ENCODE measurements at regions not wholly inside any gene's neighbourhood (a gene's known extent, or its start where the extent isn't known, plus 50 kb on each side); places are given as distances from the start of the nearest gene placed in this dataset.

GRCh38 chr18:73979742-73980141 is 167.9 kb downstream of the FBXO15 start:
- Histone ChIP-seq H3K4me1 (ENCODE audit: control insufficient read depth, insufficient read depth, low read depth, low read length) (no peaks in the 10 kb centered on the region), H3K23ac (ENCODE audit: low read length in 2 of 2) (no peak overlapping the region), H4K8ac (ENCODE audit: low read length) (no peak overlapping the region), H3K18ac (ENCODE audit: low read depth in 1 of 2, low read length in 2 of 2) (no peak overlapping the region), H2BK15ac (ENCODE audit: low read depth, poor library complexity, severe bottlenecking) (no peak overlapping the region), H3K27ac (ENCODE audit: low read length, poor library complexity, severe bottlenecking) (no peak overlapping the region), H2AFZ (ENCODE audit: low read depth, low read length) (no peak overlapping the region), H3K4me3 (ENCODE audit: insufficient read depth in 1 of 2, low read depth in 1 of 2, low read length in 2 of 2) (no peak overlapping the region), H3K9me3 (ENCODE audit: control insufficient read depth, low read length) (no peaks in the 10 kb centered on the region), H4K91ac (ENCODE audit: low read length) (no peak overlapping the region), H2BK12ac (ENCODE audit: low read length in 2 of 2) (no peak overlapping the region), H2BK120ac (ENCODE audit: low read depth, low read length) (no peak overlapping the region), H3K27me3 (ENCODE audit: control insufficient read depth in 1 of 2, insufficient read depth in 1 of 2, low read length in 2 of 2) (no peaks in the 10 kb centered on the region), H3K4me2 (ENCODE audit: low read length, poor library complexity, severe bottlenecking) (no peak overlapping the region), H3K9ac (ENCODE audit: low read length) (no peak overlapping the region), H3K79me1 (replicated peaks; ENCODE audit: low read length, poor library complexity, severe bottlenecking) (no peaks in the 10 kb centered on the region), H3K14ac (ENCODE audit: low read length in 2 of 2) (no peak overlapping the region), H3K4ac (ENCODE audit: low read depth in 1 of 2, low read length in 2 of 2) (no peak overlapping the region), H3K36me3 (ENCODE audit: control insufficient read depth in 1 of 2, insufficient read depth in 2 of 2, low read depth in 1 of 2, low read length in 2 of 2) (no peaks in the 10 kb centered on the region), H2AK5ac (ENCODE audit: low read length, severe bottlenecking) (no peak overlapping the region), H2BK5ac (ENCODE audit: low read depth, low read length, poor library complexity, severe bottlenecking) (no peak overlapping the region)
- 52% methylated on average over 2 of the region's 2 CpGs for WGBS
- peak; percentile 64 for DNase-seq

- peaks cover 0 to 4% of the 10 kb centered on the region in 2 experiments for H3K27me3 ChIP-seq (ENCODE audit: control insufficient read depth in 1 of 2, insufficient read depth in 1 of 2, low read length in 2 of 2)
- no peaks in the 10 kb centered on the region for H3K36me3 ChIP-seq (ENCODE audit: control insufficient read depth in 1 of 2, insufficient read depth in 2 of 2, low read depth in 1 of 2, low read length in 2 of 2)
- peak; percentile 10 for DNase-seq
- no peak overlapping the region for H3K23ac ChIP-seq (ENCODE audit: low read length in 2 of 2)
- no peak overlapping the region for H3K27ac ChIP-seq (ENCODE audit: low read length, poor library complexity, severe bottlenecking)
- H3K4me2 ChIP-seq (ENCODE audit: low read length, poor library complexity, severe bottlenecking): no peak overlapping the region
- H3K18ac ChIP-seq (ENCODE audit: low read depth in 1 of 2, low read length in 2 of 2): no peak overlapping the region
- no peak overlapping the region for H3K14ac ChIP-seq (ENCODE audit: low read length in 2 of 2)
- H2BK15ac ChIP-seq (ENCODE audit: low read depth, poor library complexity, severe bottlenecking): no peak overlapping the region
- no peak overlapping the region for H2BK5ac ChIP-seq (ENCODE audit: low read depth, low read length, poor library complexity, severe bottlenecking)
- no peak overlapping the region for H4K91ac ChIP-seq (ENCODE audit: low read length)
- H3K4me1 ChIP-seq (ENCODE audit: control insufficient read depth, insufficient read depth, low read depth, low read length): no peaks in the 10 kb centered on the region
- H3K4me3 ChIP-seq (ENCODE audit: insufficient read depth in 1 of 2, low read depth in 1 of 2, low read length in 2 of 2): no peak overlapping the region
- H2BK120ac ChIP-seq (ENCODE audit: low read depth, low read length): no peak overlapping the region
- WGBS: 43% methylated on average over 1 of the region's 3 CpGs
- no peak overlapping the region for H4K8ac ChIP-seq (ENCODE audit: low read length)
- no peak overlapping the region for H3K4ac ChIP-seq (ENCODE audit: low read depth in 1 of 2, low read length in 2 of 2)
- no peaks in the 10 kb centered on the region for H3K79me1 ChIP-seq (replicated peaks; ENCODE audit: low read length, poor library complexity, severe bottlenecking)
- no peak overlapping the region for H2AK5ac ChIP-seq (ENCODE audit: low read length, severe bottlenecking)
- H2BK12ac ChIP-seq (ENCODE audit: low read length in 2 of 2): no peak overlapping the region
- H2AFZ ChIP-seq (ENCODE audit: low read depth, low read length): no peak overlapping the region
- H3K9me3 ChIP-seq (ENCODE audit: control insufficient read depth, low read length): no peaks in the 10 kb centered on the region
- H3K9ac ChIP-seq (ENCODE audit: low read length): no peak overlapping the region
Measured at GRCh38 chr18:73976433-73976832, 171.2 kb downstream of the FBXO15 start.

DNA sequence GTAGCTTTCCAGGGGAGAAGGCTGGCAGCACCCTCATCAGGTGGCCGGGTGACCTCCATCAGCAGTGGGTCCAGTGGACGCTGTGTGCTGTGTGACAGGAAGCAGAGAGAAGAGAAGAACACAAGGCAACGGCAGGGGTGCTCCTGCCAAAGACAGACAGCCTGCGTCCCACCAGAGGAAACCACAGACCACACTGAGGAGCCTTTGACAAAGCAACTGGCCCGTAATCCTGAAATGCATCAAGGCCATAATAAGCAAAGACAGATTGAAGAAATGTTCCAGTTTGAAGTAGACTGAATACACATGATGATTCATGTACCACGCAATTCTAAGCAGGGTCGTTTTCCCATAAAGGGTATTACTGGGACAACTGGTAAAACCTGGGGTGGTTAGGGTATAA is 172.4 kb downstream of the FBXO15 start:
- H2BK120ac ChIP-seq (ENCODE audit: low read depth, low read length): no peak overlapping the region
- no peak overlapping the region for H3K9ac ChIP-seq (ENCODE audit: low read length)
- H2AFZ ChIP-seq (ENCODE audit: low read depth, low read length): no peak overlapping the region
- H3K27me3 ChIP-seq (ENCODE audit: control insufficient read depth in 1 of 2, insufficient read depth in 1 of 2, low read length in 2 of 2): peaks cover 0 to 4% of the 10 kb centered on the region in 2 experiments
- no peaks in the 10 kb centered on the region for H3K36me3 ChIP-seq (ENCODE audit: control insufficient read depth in 1 of 2, insufficient read depth in 2 of 2, low read depth in 1 of 2, low read length in 2 of 2)
- H2BK15ac ChIP-seq (ENCODE audit: low read depth, poor library complexity, severe bottlenecking): no peak overlapping the region
- no peaks in the 10 kb centered on the region for H3K79me1 ChIP-seq (replicated peaks; ENCODE audit: low read length, poor library complexity, severe bottlenecking)
- no peak overlapping the region for H2BK5ac ChIP-seq (ENCODE audit: low read depth, low read length, poor library complexity, severe bottlenecking)
- no peak overlapping the region for H3K4ac ChIP-seq (ENCODE audit: low read depth in 1 of 2, low read length in 2 of 2)
- H3K14ac ChIP-seq (ENCODE audit: low read length in 2 of 2): no peak overlapping the region
- peak overlapping the region; percentile 91 for H4K91ac ChIP-seq (ENCODE audit: low read length)
- no peaks in the 10 kb centered on the region for H3K9me3 ChIP-seq (ENCODE audit: control insufficient read depth, low read length)
- DNase-seq: peak; percentile 50
- H3K27ac ChIP-seq (ENCODE audit: low read length, poor library complexity, severe bottlenecking): no peak overlapping the region
- H2BK12ac ChIP-seq (ENCODE audit: low read length in 2 of 2): no peak overlapping the region
- peak overlapping the region; percentile 51 for H4K8ac ChIP-seq (ENCODE audit: low read length)
- H2AK5ac ChIP-seq (ENCODE audit: low read length, severe bottlenecking): no peak overlapping the region
- no peaks in the 10 kb centered on the region for H3K4me1 ChIP-seq (ENCODE audit: control insufficient read depth, insufficient read depth, low read depth, low read length)
- 55% methylated on average over 6 of the region's 7 CpGs for WGBS
- H3K4me2 ChIP-seq (ENCODE audit: low read length, poor library complexity, severe bottlenecking): no peak overlapping the region
- peak overlapping the region; percentile 26 to 88 for H3K18ac ChIP-seq (ENCODE audit: low read depth in 1 of 2, low read length in 2 of 2)
- H3K4me3 ChIP-seq (ENCODE audit: insufficient read depth in 1 of 2, low read depth in 1 of 2, low read length in 2 of 2): no peak overlapping the region
- H3K23ac ChIP-seq (ENCODE audit: low read length in 2 of 2): no peak overlapping the region

DNA sequence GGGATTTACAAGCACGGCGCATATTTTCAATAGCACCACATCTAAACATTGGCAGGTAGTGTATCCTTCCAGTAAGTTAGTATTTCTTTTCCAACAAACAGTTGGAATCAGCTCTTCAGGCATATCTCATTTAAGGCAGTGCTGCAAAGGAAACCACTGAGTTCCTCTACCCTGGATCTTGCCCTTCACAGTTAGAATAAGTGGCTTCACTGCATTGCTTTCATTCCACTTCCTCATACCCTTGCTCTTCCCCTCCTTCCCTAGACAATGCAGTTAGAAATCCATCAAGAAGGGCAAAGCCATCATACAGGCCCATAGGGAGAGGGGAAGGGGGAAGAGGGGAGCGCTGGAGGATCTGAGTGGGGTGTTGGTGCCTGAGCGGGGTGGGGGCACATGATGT is 173.7 kb downstream of the FBXO15 start:
- no peak overlapping the region for H4K8ac ChIP-seq (ENCODE audit: low read length)
- peaks cover 0 to 4% of the 10 kb centered on the region in 2 experiments for H3K27me3 ChIP-seq (ENCODE audit: control insufficient read depth in 1 of 2, insufficient read depth in 1 of 2, low read length in 2 of 2)
- no peak overlapping the region for H3K14ac ChIP-seq (ENCODE audit: low read length in 2 of 2)
- H3K4me1 ChIP-seq (ENCODE audit: control insufficient read depth, insufficient read depth, low read depth, low read length): no peaks in the 10 kb centered on the region
- H2BK12ac ChIP-seq (ENCODE audit: low read length in 2 of 2): peak overlapping the region in 1 of 2 experiments; percentile 51
- DNase-seq: no peak
- no peak overlapping the region for H3K4me2 ChIP-seq (ENCODE audit: low read length, poor library complexity, severe bottlenecking)
- H3K9me3 ChIP-seq (ENCODE audit: control insufficient read depth, low read length): no peaks in the 10 kb centered on the region
- no peak overlapping the region for H2BK120ac ChIP-seq (ENCODE audit: low read depth, low read length)
- peak overlapping the region; percentile 9 to 69 for H3K18ac ChIP-seq (ENCODE audit: low read depth in 1 of 2, low read length in 2 of 2)
- H2BK5ac ChIP-seq (ENCODE audit: low read depth, low read length, poor library complexity, severe bottlenecking): no peak overlapping the region
- H2AK5ac ChIP-seq (ENCODE audit: low read length, severe bottlenecking): no peak overlapping the region
- no peak overlapping the region for H3K27ac ChIP-seq (ENCODE audit: low read length, poor library complexity, severe bottlenecking)
- H4K91ac ChIP-seq (ENCODE audit: low read length): peak overlapping the region; percentile 37
- H3K36me3 ChIP-seq (ENCODE audit: control insufficient read depth in 1 of 2, insufficient read depth in 2 of 2, low read depth in 1 of 2, low read length in 2 of 2): no peaks in the 10 kb centered on the region
- no peak overlapping the region for H3K4me3 ChIP-seq (ENCODE audit: insufficient read depth in 1 of 2, low read depth in 1 of 2, low read length in 2 of 2)
- H3K4ac ChIP-seq (ENCODE audit: low read depth in 1 of 2, low read length in 2 of 2): no peak overlapping the region
- H2AFZ ChIP-seq (ENCODE audit: low read depth, low read length): no peak overlapping the region
- H3K9ac ChIP-seq (ENCODE audit: low read length): no peak overlapping the region
- H2BK15ac ChIP-seq (ENCODE audit: low read depth, poor library complexity, severe bottlenecking): no peak overlapping the region
- no peak overlapping the region for H3K23ac ChIP-seq (ENCODE audit: low read length in 2 of 2)
- 97% methylated on average over 4 of the region's 4 CpGs for WGBS
- H3K79me1 ChIP-seq (replicated peaks; ENCODE audit: low read length, poor library complexity, severe bottlenecking): no peaks in the 10 kb centered on the region
